ENCODE measurements at regions not wholly inside any gene's neighbourhood (a gene's known extent, or its start where the extent isn't known, plus 50 kb on each side); places are given as distances from the start of the nearest gene placed in this dataset.

DNA sequence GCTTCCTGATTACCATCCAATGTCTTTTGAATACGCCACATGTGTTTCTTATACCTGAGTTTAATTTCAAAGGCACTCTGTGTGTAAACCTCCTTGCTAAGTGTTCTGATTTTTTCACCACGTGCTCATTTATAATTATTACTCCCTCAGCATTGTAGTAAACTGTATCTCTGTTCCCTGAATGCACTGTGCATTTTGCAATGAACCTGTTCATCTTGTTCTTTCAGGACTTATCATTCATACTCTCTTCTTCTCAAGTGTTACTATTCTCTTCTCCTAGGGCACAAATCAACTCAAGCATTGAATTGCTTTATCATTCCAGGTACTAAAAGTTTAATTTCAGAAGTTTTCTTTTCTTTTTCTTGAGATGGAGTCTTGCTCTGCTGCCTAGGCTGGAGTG is 383.4 kb upstream of the TRIB2 start:
- DNase-seq (ENCODE audit: low spot score) (no peak), FAIRE-seq (no peak)

DNA sequence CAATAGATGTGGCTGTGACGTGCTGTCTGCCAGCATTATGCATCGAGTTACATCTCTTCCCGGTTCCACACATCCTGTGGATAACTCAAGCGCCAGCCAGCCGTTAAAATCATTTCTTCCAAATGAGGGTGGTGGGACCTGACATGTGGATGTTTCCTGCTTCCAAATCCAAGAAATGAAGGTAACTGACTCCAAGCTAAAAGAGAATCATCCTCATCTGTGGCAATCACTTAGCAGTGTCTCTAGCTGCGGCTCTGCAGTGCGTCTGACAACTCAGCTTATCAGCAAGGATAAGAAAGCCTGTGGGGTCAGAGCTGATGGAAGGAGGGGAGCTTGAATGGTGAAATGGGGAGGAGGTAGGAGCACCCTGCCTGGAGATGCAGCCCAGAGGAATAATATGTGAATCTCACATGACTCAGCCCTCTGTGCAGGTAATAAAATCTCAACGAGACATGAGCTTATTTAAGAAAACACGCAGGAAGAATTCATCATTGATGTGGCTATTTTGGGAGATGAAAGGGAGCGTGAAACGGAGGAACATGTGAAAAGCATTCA is 382.2 kb upstream of the TRIB2 start:
- no peak for FAIRE-seq
- no peak for DNase-seq (ENCODE audit: low spot score)

DNA sequence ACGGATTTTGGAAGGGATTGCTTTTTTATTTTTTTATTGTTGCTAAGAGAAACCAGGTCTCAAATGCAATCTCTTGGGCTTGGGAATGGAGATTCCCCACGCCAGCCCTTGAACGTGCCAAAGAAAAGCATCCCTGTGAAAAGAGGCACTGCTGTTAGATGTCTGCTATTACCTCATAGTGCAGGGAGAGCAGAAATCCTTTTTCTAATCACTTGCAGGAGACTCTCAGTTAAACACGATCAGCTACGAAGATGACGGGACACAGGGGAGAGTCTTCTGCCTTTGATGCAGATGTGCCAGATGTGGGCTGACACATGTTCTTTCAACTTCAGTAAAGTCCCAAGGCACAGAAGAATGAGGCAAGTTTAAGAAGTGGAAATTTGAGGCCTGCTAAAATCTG is 381.6 kb upstream of the TRIB2 start:
- no peak for FAIRE-seq

DNA sequence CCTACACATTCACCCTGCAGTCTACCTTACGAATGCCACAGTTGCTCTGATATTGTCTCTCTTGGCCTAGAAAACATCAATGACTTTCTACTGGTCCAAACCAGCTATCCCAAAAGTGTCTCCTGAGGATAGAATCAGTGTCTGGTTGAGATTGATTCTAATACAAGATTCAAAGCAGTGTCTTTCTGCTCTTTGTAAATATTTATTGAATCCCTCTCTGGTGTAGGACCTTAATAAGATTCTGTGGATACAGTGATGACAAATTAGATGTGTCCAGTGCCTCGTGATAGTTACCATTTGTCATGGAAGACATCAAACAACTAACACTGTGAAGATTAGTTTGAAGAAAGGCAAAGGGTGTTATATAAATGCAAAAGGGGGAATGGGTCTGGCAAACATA is 380.7 kb upstream of the TRIB2 start:
- DNase-seq (ENCODE audit: low spot score) (no peak), FAIRE-seq (no peak)

More for the DNA sequence above, 381.6 kb upstream of the TRIB2 start:
- no peak for DNase-seq (ENCODE audit: low spot score)

DNA sequence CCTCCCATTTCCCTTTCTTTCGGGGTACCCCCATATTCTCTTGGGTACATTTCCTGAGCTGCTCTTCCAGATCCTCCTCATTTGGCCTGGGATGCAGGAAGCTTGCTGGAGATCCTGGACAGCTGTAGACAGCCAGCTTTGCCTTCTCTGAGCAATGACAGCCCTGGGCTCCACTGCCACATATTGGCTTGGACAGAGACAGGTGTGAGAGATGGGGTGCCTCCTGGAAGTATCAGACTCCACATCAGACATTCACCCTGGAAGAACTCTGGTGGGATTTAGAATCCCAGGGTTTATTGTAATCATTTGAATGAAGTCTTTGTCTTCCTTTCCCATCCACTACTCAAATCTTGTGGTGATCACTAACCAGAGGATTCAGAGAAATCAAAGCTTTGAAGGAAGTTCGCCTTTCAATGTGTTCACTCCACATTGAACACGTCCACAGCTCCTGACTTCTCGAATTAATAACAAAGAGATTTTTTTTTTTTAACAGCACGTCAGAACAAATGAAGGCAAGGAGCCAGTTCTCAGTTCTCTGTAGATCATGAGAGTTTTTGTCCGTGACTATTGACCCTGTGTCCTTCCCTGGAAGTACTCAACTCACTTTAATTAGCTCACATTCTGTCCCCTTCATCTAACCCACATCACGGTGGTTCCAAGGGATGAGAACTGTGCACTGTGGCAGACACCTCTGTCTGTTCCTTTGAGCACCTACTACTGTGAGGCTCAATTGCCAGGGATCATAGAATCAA is 377.6 kb upstream of the TRIB2 start:
- DNase-seq (ENCODE audit: low spot score) (no peak), FAIRE-seq (no peak)

DNA sequence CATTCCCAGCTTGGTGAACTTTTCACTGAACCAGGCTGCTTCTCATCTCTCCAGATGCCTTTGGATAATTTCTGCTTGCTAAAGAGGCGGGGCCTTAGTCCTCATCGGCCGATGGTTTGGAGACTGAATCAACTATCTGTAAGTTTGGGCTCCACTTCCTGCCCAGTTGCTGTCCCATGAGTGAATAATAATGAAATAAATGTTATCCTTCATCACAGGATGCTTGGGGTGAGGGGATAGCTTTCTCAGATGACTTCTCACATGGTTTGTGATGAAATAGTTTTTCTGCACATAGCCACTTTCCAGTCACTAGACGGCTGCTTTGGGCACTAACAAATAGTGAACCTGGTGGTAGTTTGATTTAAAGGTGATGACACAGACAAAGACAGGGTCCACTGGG is 376.6 kb upstream of the TRIB2 start:
- no peak for FAIRE-seq

DNA sequence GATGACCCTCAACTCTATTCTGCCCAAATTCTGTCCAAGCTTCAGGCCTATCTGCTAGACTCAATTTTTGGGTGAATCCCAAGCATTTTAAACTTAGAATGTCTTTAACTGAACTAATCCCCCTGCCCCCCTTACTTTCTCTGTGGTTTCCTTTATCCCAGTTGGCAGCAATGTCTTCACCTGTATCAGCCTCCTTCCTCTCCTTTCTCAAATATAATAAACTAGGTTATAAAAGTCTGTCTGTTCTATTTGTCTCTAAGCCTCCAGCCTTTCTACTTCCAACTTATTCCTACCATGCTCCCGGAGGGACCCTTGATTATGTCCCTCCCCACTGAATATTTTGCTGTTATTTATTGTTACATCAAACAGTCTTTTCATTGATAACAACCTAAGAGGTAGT is 375.5 kb upstream of the TRIB2 start:
- FAIRE-seq (no peak), DNase-seq (ENCODE audit: low spot score) (no peak)

More for the DNA sequence above, 376.6 kb upstream of the TRIB2 start:
- no peak for DNase-seq (ENCODE audit: low spot score)

DNA sequence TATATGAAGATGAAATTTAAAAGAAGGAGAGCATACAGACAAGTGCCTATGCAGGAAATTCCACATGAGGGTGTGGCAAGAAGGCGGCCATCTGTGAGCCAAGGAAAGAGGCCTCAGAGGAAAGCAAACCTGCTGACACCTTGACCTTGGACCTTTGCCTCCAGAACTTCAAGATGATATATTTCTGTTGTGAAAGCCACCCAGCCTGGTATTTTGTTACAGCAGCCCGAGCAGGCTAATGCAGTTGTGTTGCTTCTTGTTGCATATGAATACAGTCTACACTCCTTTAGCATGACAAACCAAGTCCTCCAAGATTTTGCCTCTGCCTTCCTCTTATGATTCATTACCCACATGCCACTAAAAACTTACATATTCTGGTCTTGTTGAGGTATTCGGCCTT is 374.8 kb upstream of the TRIB2 start:
- DNase-seq (ENCODE audit: low spot score) (no peak), FAIRE-seq (no peak)

DNA sequence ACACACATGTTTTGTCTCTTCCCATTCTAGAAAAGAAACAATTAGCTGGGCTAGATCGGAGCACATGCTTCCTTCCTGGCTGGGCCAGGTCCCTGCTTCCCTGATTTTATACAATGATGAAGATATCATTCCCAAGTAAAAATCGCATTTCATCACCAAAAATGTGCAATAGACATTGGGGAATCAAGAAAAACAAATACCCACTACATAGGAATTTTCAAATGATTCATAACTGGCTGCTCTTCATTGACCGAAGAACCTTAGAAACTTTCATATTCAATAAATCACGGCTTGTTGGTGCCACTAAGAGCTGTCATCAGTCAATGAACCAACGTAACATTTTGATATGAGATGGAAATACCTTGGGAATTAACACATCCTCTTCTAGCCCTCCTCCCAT is 373.6 kb upstream of the TRIB2 start:
- DNase-seq (ENCODE audit: low spot score) (no peak), FAIRE-seq (no peak)

DNA sequence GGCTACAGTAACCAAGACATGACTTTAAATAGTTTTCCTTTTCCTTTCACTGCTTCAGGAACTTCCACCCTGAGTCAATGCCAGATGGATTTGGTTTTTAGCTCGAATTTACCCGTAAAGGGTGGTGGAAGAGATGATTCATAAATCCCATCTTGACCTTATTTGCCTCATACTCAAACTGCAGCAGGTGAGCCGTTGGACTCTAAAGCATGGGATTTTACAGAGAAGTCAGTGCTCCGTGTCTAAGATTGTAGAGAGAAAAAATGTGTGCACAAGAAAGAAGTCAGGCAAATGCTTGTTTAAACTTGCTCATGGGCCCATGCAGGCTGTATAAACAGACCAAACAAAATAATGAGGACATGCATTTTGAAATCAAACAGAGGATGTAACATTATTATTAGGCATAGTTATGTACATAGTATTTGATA is 369.7 kb upstream of the TRIB2 start:
- DNase-seq (ENCODE audit: low spot score) (no peak), FAIRE-seq (no peak)

DNA sequence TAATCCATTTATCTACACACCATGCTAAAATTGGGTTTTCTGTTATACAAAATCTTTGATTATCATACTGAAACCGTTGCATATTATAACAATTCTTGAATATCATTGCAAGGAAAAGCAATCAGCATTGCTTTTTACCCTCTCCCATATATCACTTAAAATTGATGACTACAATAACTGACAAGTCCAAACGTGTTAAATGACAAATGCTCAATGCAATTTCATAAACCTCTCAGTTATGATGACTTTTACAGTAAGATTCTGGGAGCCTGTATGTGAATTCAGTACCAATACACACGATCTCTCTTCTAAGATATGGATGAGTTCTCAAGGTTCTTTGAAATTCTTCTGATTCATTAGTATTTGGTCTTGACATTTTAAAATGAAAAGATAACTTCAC is 368.5 kb upstream of the TRIB2 start:
- DNase-seq (ENCODE audit: low spot score) (no peak), FAIRE-seq (no peak)

DNA sequence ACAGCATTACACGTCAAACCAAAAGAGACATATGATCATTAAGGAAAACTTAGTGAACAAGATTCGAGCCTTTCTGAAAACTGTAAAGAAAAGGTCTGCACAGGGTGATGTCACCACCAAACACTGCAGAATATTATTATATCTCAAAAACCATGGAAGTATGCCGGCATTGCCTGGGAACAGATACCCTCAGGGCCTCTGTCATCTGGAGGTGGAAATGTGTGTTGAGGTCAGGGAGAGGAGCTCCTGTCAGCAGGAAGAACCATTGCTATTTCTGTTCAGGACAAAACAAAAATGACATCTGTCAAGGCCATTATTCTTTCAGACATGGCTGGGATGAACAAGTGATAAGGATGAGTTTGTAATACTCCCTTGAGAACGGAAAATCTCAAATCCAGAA is 365.9 kb upstream of the TRIB2 start:
- FAIRE-seq (no peak), DNase-seq (ENCODE audit: low spot score) (no peak)

DNA sequence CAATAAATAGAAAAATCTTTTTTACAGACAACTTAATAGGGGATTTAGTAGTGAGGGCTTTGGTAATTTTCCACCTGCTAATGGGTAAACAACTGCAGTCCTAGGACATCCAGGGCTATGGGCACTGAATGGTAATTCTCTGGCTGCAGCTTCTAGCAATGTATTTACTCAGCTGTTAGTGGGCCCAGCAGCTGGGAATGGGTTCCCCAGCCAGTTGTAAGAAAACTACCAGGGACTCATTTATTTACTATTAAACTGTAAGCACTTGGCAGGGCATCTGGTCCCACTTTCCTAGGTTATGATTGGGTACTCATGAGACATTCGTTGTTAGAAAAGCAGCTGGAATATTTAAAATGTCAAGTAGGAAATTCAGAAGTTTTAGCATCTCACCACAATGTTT is 363.8 kb upstream of the TRIB2 start:
- DNase-seq (ENCODE audit: low spot score) (no peak), FAIRE-seq (no peak)

DNA sequence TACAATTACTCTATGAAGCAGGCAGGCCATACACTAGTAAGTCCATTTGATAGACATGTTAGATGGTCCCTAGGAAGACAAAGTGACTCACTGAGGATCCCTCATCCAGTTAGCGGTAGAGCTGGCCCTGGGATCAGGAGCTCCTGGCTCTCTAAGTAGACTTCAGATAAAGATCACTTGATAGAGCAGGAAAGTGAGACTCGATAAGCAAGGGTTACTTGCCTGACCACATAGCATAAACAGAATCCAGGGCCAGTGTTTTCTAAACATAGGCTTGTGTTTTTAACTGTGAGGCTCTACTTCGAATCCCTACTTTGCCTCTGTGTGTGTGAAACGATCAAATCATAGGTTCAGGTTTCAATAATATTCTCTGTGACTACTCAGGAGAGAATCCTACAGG is 355.2 kb upstream of the TRIB2 start:
- no peak for FAIRE-seq
- no peak for DNase-seq (ENCODE audit: low spot score)

DNA sequence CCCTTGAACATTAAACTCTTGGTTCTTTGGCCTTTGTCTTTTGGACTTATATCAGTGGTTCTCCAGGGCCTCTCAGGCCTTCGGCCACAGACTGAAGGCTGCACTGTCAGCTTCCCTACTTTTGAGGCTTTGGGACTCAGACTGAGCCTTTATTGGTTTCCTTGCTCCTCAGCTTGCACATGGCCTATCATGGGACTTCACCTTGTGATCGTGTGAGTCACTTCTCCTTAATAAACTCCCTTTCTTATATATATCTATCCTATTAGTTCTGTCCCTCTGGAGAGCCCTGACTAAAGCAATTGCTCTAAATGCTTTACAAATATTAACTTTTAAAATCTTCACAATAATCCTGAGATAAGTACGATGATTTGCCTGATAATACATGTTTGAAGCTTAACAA is 353.6 kb upstream of the TRIB2 start:
- no peak for FAIRE-seq
- no peak for DNase-seq (ENCODE audit: low spot score)

DNA sequence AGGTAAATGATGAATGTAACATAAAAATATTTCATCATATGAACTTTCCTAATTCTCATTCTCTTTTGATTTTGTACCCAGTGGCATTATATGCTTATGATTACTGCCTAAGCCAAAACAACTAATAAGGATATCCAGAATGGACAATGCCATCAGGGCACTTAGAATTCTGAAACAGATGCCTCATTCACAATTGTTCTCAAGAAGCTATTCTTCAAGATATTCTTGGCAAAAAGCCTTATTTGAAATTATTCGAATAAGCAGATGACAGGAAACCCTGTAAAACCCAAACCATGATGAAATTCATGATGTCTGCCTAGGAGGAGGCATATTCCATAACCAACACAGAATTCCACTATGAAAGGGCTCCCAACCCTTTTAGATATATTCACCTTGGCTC is 353.2 kb upstream of the TRIB2 start:
- FAIRE-seq (no peak), DNase-seq (ENCODE audit: low spot score) (no peak)

DNA sequence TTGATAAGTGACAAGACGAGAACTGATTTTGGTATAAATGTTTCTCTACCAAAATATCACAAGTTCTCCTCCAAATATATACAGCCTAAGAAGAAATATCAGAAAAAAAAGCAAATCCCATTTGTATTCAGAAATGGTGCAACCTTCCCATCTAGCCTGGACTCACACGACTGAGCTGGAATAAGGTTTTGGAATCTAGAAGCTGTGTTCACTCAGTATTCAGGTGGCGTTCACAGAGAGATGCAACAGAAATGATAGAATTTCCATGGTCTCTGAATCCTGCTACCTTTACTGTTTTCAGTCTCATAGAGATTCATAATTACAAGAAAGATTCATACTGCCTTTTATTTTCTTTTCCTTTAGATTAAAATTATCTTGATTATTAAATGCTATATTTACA is 347.2 kb upstream of the TRIB2 start:
- DNase-seq (ENCODE audit: low spot score) (no peak), FAIRE-seq (no peak)

DNA sequence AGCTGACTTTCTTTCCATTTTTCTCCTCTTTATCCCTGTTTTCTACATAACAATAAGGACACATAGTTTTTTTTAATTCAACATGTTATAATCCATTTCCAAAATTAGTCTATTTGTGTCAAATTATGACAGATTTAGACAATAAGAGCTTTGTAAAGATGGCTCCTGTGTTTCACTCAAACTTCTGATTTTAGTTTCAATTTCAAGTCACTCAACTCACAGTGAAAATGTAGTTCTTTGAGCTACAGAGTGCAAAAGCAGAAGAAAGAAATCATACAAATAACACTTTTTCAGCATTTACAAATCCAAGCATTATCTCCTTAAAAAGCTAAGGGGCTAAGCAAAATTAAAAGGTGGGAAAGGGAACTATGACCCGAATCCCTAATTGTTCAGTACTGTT is 340.7 kb upstream of the TRIB2 start:
- FAIRE-seq, result no peak
- no peak for DNase-seq (ENCODE audit: low spot score)

DNA sequence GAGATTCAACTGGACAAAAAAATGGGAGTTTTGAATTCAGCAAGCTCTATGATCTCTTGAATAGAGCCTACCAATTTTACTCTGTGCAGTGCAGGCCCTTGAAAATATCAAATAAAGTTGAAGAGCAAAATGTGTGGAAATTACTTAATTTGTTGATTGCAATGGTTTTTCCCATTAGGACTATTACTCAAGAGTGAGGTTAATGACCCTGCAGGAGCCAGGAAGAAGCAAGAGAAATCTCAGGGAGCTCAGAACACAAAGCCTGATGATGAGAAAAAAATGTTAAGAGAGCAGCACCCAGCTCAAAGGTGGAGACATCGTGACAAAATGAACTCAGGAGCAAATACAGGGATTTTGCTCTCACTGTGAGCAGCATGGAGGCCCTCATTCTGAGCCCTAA is 337.6 kb upstream of the TRIB2 start:
- FAIRE-seq, result no peak

DNA sequence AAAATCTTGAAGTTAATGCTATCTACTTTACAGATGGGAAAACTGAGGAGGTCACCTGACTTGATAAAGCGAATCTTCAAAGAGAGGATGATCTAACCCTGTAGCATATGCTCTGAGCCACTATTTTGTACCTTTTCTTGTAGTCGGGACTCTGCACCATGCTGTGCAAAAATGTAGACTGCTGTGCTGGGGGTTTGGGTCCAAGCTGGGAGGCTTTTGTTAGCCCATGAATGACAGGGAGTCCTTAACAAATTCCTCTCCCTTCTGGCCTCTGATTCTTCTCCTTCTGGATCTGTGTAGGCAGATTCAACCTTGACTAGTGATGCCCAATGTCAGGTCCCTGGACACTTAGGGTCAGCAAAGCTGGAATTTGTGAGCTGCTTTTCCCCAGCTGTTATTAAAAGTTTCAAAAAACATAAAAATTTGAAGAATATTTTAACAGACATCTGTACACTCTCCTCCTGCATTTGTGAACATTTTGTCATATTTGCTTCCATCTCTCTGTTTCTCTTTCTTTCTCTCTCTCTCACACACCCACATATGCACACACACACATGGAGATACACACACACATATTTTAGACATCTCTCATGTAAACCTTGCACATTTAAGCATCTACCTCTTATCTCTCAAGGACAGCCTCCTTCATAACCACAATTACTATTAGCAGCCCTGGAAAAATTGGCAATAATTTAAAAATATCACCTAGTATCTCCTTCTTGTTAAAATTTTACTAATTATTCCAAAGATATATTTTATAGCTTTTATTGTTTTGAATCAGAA is 335.0 kb upstream of the TRIB2 start:
- no peak for FAIRE-seq

More for the DNA sequence above, 337.6 kb upstream of the TRIB2 start:
- no peak for DNase-seq (ENCODE audit: low spot score)

DNA sequence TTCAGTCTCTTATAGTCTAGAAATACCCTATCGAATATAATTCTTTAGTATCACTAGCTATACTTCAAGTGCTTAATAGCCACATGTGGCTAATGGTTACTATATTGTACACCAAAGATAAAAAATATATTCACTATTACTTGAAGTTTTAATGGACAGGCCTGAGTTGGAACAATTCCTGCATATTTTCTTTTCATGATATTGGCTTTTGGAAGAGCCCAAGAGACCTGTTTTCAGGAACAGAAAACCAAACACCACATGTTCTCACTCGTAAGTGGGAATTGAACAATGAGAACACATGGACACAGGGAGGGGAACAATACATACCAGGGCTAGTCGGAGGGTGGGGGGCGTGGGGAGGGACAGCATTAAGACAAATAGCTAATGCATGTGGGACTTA is 334.4 kb upstream of the TRIB2 start:
- FAIRE-seq (no peak), DNase-seq (ENCODE audit: low spot score) (no peak)

More for the DNA sequence above, 335.0 kb upstream of the TRIB2 start:
- DNase-seq (ENCODE audit: low spot score), result no peak

DNA sequence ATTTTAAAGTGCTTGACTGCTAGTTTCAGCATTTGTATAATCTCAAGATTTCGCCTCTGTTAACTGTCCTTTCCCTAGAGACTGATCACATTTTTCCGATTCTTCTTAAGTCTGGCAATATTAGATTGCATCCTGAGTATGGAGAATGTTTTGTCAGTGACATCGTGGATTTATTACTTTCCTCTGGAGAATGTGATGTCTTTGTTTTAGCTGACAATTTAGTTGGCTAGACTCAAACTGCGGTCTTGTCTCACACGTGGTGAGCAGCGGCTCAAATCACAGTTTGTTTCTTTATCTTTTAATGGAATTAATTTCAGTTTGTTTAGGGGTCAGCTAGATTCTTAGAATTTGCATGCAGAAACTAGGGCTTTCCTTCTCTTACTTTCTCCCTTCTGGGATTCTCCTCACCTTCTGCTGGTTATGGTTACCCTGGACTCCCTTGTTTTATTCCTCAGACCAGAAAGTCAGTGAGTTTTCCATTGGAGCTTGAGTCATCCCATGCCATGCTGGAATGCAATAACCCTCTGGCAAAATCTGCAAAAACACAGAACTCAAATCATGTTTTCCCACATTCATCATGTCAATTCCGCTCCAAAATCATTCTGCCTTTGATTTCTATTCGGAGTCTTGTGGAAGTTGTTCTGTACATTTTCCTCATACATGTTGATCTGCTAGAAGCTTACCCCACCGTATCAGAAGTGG is 327.2 kb upstream of the TRIB2 start:
- DNase-seq (ENCODE audit: low spot score) (no peak), FAIRE-seq (no peak)

Data from RCC 7860 (cell line).